Testis (tissue), 2 donors: ENCODE measurements at regions not wholly inside any gene's neighbourhood (a gene's known extent, or its start where the extent isn't known, plus 50 kb on each side); places are given as distances from the start of the nearest gene placed in this dataset.

Experiments used
- DNase-seq: peaks from one replicate; pipeline ENCODE4 v3.0.0-alpha.2; 2019
- H3K27ac ChIP-seq, 2 donors: fragments of 200-600 bp; sonication (generic); one replicate each; pipeline ENCODE4 v1.5.1; 2019
- H3K27me3 ChIP-seq: fragments of 200-600 bp; sonication (generic); one replicate; pipeline ENCODE4 v1.5.1; 2019
- H3K36me3 ChIP-seq: fragments of 200-600 bp; sonication (generic); one replicate; pipeline ENCODE4 v1.5.1; 2017; ENCODE audit warnings: low read depth; ENCODE audit errors: missing control alignments
- H3K4me1 ChIP-seq: fragments of 200-600 bp; sonication (generic); one replicate; pipeline ENCODE4 v1.5.1; 2019
- H3K4me3 ChIP-seq, 2 donors: fragments of 200-600 bp; sonication (generic); one replicate each; pipeline ENCODE4 v1.5.1; 2017 to 2019
- H3K9me3 ChIP-seq: fragments of 200-600 bp; sonication (generic); one replicate; pipeline ENCODE4 v1.5.1; 2017
- CTCF ChIP-seq, 3 experiments: fragments of 450-650 bp in 2 of 3; fragments of 200-600 bp in 1 of 3; sonication (generic) in 1 of 3; IDR thresholded peaks; one replicate each; pipeline ENCODE4 v1.5.1; 2016 to 2019; ENCODE audit warnings: antibody characterized with exemption in 3 of 3, mild to moderate bottlenecking in 2 of 3, moderate library complexity in 1 of 3
- POLR2A ChIP-seq: fragments of 450-650 bp; IDR thresholded peaks from one replicate; pipeline ENCODE4 v1.6.1; 2017; ENCODE audit warnings: antibody characterized with exemption, mild to moderate bottlenecking, moderate library complexity
- WGBS, 2 donors: methylation state at CpG; one replicate each; pipeline ENCODE4 v1.1.5; 2018; 5-methylcytosine and 5-hydroxymethylcytosine counted together
- intact Hi-C: fragments of 100-400 bp; cut with DNase I; formaldehyde crosslinking; loops from one replicate; pipeline ENCODE4 v1.15.1; 2023; ENCODE audit warnings: low total_unique reads

GRCh38 chr2:2871480-2872308, 505.9 kb downstream of the EIPR1 start:
- WGBS, 2 donors = 89 to 90% methylated on average over 18 to 22 of the region's 22 CpGs
- Histone ChIP-seq H3K9me3 (no peaks in the 10 kb centered on the region), H3K36me3 (no peaks in the 10 kb centered on the region), H3K27me3 (no peaks in the 10 kb centered on the region), H3K4me3 (no peak overlapping the region), H3K27ac (no peak overlapping the region), H3K4me1 (no peaks in the 10 kb centered on the region)
- no peak for DNase-seq
- intact Hi-C loops = no loop called here
- TF ChIP-seq POLR2A (no peak), CTCF (IDR thresholded peaks at IDR 0.05) (no peak)

GRCh38 chr2:2870106-2870505, 507.5 kb downstream of the EIPR1 start:
- intact Hi-C loops = no loop called here
- H3K36me3 ChIP-seq = no peaks in the 10 kb centered on the region

DNA sequence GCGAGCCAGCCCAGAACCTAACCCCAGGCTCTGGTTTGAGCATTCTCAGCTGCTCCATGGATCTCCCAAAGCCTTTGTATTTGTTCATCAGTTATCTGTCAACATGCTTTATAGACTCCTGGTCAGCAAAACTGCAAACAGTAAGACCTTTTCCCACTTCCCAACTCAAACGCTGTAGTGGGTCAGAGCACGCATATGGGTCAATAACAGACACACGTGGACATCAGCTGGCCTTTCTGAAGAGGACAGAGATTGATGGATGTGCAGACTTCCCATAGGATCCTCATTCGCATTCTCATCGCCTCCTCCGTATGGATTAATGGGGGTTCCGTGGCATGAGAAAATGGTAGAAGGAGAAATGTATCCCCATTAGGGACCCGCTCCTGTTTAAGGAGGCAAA, 508.1 kb downstream of the EIPR1 start:
- WGBS, 2 donors = 89 to 90% methylated on average over 9 of the region's 9 CpGs
- Histone ChIP-seq H3K27ac (no peak overlapping the region), H3K4me1 (no peaks in the 10 kb centered on the region), H3K9me3 (no peaks in the 10 kb centered on the region), H3K4me3 (no peak overlapping the region), H3K27me3 (no peaks in the 10 kb centered on the region), H3K36me3 (no peaks in the 10 kb centered on the region)
- TF ChIP-seq POLR2A (no peak), CTCF (IDR thresholded peaks at IDR 0.05) (no peak)
- intact Hi-C loops = no loop called here
- no peak for DNase-seq

More at GRCh38 chr2:2870106-2870505, 507.5 kb downstream of the EIPR1 start:
- no peaks in the 10 kb centered on the region for H3K9me3 ChIP-seq
- no peaks in the 10 kb centered on the region for H3K4me1 ChIP-seq
- TF ChIP-seq CTCF (IDR thresholded peaks at IDR 0.05) (no peak), POLR2A (no peak)
- H3K4me3 ChIP-seq = no peak overlapping the region
- WGBS, 2 donors = 71 to 89% methylated on average over 5 of the region's 5 CpGs
- no peak for DNase-seq
- H3K27me3 ChIP-seq = no peaks in the 10 kb centered on the region
- no peak overlapping the region for H3K27ac ChIP-seq

DNA sequence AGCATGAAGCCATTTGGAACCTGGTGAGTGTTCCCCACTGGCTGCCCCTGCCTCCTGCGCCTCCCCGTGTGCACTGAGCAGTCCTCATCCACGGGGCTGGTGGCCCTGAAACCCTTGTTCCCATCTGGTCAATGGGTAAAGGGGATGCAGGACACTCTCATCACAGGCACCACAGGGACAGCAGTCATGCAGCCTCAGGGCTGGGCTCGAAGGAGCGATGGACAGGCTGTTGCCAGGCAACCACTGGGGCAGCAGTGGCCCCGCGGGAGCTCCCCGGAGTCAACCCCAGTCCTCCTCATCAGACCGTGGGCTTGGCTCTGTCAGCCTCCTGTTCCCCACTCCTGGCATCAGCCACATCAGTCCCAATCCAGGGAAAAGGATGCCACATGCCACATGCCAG, 509.5 kb downstream of the EIPR1 start:
- Histone ChIP-seq H3K4me3 (no peak overlapping the region), H3K36me3 (no peaks in the 10 kb centered on the region), H3K27me3 (no peaks in the 10 kb centered on the region), H3K27ac (no peak overlapping the region), H3K9me3 (no peaks in the 10 kb centered on the region), H3K4me1 (no peaks in the 10 kb centered on the region)
- TF ChIP-seq POLR2A (no peak), CTCF (IDR thresholded peaks at IDR 0.05) (no peak)
- intact Hi-C loops = no loop called here
- 57 to 60% methylated on average over 8 to 9 of the region's 9 CpGs for WGBS, 2 donors
- DNase-seq = no peak
